Dermis microvascular lymphatic vessel endothelial cell (primary cell): ENCODE measurements at regions not wholly inside any gene's neighbourhood (a gene's known extent, or its start where the extent isn't known, plus 50 kb on each side); places are given as distances from the start of the nearest gene placed in this dataset.

Experiments used
- DNase-seq, 2 donors: peaks; one replicate each; pipeline versions ENCODE4 v3.0.0 to v3.0.0-alpha.2; 2010; ENCODE audit warnings: low read depth in 2 of 2

DNA sequence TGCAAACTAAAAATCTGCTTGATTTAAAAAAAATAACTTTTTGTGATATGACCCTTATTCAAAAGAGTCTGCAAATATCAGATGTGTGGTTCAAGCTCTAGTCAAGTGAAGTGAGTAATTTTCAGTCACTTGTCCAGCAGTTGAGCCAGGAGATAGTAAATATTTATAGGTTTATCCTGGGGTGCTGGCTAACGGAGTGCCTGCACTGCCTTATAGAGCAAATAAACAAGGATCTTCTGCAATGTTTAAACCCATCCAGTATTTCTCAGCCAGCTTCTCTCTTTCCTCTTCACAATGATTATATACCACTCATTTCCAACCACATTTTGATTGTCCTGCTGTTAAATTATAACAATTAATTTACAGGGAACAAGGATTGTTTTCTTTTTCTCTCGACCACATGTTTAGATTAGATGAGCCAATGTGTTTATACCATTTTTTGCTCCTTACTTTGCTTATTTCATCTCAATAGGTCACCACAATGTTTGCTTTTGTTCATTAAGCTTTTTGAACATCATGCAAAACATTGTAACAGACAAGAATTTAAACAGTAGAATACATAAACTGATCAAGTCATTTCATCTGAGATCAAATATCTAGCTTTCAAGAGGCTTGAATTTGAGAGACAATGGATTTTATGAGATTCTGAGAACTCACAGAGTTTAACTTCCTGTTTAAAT is 60.3 kb upstream of the GREM2 start:
- no peak for DNase-seq

DNA sequence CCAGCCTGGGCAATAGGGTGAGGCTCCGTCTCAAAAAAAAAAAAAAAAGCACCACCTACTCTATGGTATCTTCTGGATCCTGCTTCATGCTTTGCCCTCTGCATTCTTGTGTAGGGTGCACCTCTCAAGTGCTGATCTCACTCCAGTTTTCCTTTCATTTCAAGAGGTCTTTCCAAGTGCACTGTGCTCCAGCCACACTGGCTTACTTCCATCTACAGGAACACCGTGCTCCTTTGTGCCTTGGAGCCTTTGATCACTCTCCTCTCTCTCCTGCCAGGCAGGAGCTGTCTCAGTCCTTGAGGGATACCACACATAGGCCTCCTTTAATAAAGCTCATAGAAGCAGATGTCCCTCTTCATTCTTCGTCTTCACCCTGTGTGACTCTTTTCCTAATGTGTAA is 55.4 kb upstream of the GREM2 start:
- DNase-seq = no peak

DNA sequence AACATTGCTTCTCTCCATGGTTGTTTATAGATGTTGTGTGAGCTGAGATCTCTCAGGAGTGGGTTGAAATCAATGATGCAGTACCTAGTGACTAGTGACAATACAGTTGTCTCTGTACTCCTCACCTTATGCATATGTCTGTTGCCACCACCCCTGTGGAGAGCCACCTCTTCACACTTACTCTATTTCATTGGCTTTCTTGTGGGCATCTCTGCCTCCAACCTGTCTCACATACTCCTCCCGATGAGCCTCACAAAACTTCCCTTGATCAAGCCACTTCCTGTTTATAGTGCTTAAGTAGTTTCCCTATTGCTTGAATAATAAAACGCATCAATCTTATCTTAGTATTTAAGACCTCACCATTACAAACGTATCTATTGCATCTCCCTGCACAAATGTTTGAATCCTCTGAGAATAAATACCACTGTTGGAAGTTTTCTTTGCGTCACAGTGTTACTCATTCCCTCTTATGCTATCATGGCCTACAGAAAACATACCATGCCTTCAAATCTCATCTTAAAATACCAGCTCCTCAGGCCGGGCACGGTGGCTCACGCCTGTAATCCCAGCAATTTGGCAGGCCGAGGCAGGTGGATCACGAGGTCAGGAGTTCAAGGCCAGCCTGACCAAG is 54.7 kb upstream of the GREM2 start:
- DNase-seq = no peak

DNA sequence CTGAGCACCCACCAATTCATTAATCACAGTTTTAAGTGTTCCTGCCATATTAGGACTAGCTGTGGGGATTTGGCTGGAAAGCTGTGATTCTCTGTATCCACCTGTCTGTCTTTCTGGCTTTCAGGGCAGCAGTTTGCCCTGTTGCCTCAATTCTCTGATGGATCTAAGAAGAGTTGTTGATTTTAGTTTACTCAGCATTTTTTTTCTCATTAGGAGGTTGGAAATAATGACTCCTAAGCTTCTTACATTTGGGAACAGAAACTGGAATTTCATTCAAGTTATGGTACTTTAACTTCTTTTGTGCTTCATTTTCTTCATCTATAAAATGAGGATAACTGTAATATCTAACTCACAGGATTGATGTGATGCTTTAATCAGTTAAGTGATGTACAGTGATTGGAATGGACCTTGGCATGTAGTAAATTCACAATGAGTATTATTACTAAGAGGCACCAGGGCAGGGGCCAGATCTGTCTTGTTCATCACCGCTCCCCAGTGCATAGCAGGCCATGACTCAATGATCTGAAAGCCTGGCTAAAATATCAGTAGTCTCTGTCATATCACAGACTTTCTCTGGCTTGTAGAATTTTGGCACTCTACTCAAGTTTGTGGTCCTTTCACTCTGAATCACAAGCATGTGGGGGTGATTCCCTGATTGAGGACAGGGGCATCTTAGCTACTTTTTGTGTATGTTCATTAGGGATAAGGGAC is 51.4 kb upstream of the GREM2 start:
- no peak for DNase-seq
